ENCODE measurements at regions not wholly inside any gene's neighbourhood (a gene's known extent, or its start where the extent isn't known, plus 50 kb on each side); places are given as distances from the start of the nearest gene placed in this dataset.
"Not testable (repeated sequence)": the region's sequence is repeated elsewhere in the genome, so short reads cannot be mapped to it uniquely, and the experiment has no call there.

- DNase-seq (ENCODE audit: low read depth); H3K4me3 ChIP-seq (ENCODE audit: control insufficient read depth, low read depth, low read length): not testable (repeated sequence)
Observed at GRCh38 chr9:62863867-62864266, 1674.0 kb downstream of the SPATA31A7 start.

- not testable (repeated sequence) for H3K4me3 ChIP-seq (ENCODE audit: control insufficient read depth, low read depth, low read length); DNase-seq (ENCODE audit: low read depth)
Observed at GRCh38 chr9:62864481-62865469, 1674.9 kb downstream of the SPATA31A7 start.

- not testable (repeated sequence) for DNase-seq (ENCODE audit: low read depth); H3K4me3 ChIP-seq (ENCODE audit: control insufficient read depth, low read depth, low read length)
Observed at GRCh38 chr9:62869061-62869460, 1679.2 kb downstream of the SPATA31A7 start.

GRCh38 chr9:62871765-62872164 lies 1681.9 kb downstream of the SPATA31A7 start:
- not testable (repeated sequence) for DNase-seq (ENCODE audit: low read depth); H3K4me3 ChIP-seq (ENCODE audit: control insufficient read depth, low read depth, low read length)

- H3K4me3 ChIP-seq (ENCODE audit: control insufficient read depth, low read depth, low read length); DNase-seq (ENCODE audit: low read depth): not testable (repeated sequence)
Observed at GRCh38 chr9:62874213-62874612, 1684.4 kb downstream of the SPATA31A7 start.

GRCh38 chr9:62874745-62875599 lies 1685.1 kb downstream of the SPATA31A7 start:
- DNase-seq (ENCODE audit: low read depth), result not testable (repeated sequence)

GRCh38 chr9:62877552-62877951 lies 1687.7 kb downstream of the SPATA31A7 start:
- DNase-seq (ENCODE audit: low read depth), result not testable (repeated sequence)

More at GRCh38 chr9:62874745-62875599, 1685.1 kb downstream of the SPATA31A7 start:
- not testable (repeated sequence) for H3K4me3 ChIP-seq (ENCODE audit: control insufficient read depth, low read depth, low read length)

GRCh38 chr9:62877987-62878386 lies 1688.2 kb downstream of the SPATA31A7 start:
- not testable (repeated sequence) for DNase-seq (ENCODE audit: low read depth); H3K4me3 ChIP-seq (ENCODE audit: control insufficient read depth, low read depth, low read length)

More at GRCh38 chr9:62877552-62877951, 1687.7 kb downstream of the SPATA31A7 start:
- not testable (repeated sequence) for H3K4me3 ChIP-seq (ENCODE audit: control insufficient read depth, low read depth, low read length)

GRCh38 chr9:62880453-62880852 lies 1690.6 kb downstream of the SPATA31A7 start:
- DNase-seq (ENCODE audit: low read depth); H3K4me3 ChIP-seq (ENCODE audit: control insufficient read depth, low read depth, low read length): not testable (repeated sequence)

- not testable (repeated sequence) for H3K4me3 ChIP-seq (ENCODE audit: control insufficient read depth, low read depth, low read length)
Observed at GRCh38 chr9:62880971-62881370, 1691.1 kb downstream of the SPATA31A7 start.

GRCh38 chr9:62881811-62882210 lies 1692.0 kb downstream of the SPATA31A7 start:
- not testable (repeated sequence) for H3K4me3 ChIP-seq (ENCODE audit: control insufficient read depth, low read depth, low read length); DNase-seq (ENCODE audit: low read depth)

More at GRCh38 chr9:62880971-62881370, 1691.1 kb downstream of the SPATA31A7 start:
- DNase-seq (ENCODE audit: low read depth), result not testable (repeated sequence)

GRCh38 chr9:62882717-62883116 lies 1692.9 kb downstream of the SPATA31A7 start:
- not testable (repeated sequence) for H3K4me3 ChIP-seq (ENCODE audit: control insufficient read depth, low read depth, low read length); DNase-seq (ENCODE audit: low read depth)

GRCh38 chr9:62896692-62897091 lies 1706.9 kb downstream of the SPATA31A7 start:
- not testable (repeated sequence) for DNase-seq (ENCODE audit: low read depth); H3K4me3 ChIP-seq (ENCODE audit: control insufficient read depth, low read depth, low read length)

GRCh38 chr9:62897411-62898225 lies 1707.8 kb downstream of the SPATA31A7 start:
- not testable (repeated sequence) for DNase-seq (ENCODE audit: low read depth)
- H3K4me3 ChIP-seq (ENCODE audit: control insufficient read depth, low read depth, low read length), result peak overlapping the region; percentile 28

- not testable (repeated sequence) for H3K4me3 ChIP-seq (ENCODE audit: control insufficient read depth, low read depth, low read length); DNase-seq (ENCODE audit: low read depth)
Observed at GRCh38 chr9:62899666-62900065, 1709.8 kb downstream of the SPATA31A7 start.

- not testable (repeated sequence) for DNase-seq (ENCODE audit: low read depth); H3K4me3 ChIP-seq (ENCODE audit: control insufficient read depth, low read depth, low read length)
Observed at GRCh38 chr9:62904061-62904460, 1714.2 kb downstream of the SPATA31A7 start.

GRCh38 chr9:62905722-62906121 lies 1715.9 kb downstream of the SPATA31A7 start:
- not testable (repeated sequence) for H3K4me3 ChIP-seq (ENCODE audit: control insufficient read depth, low read depth, low read length); DNase-seq (ENCODE audit: low read depth)

GRCh38 chr9:62907866-62908265 lies 1718.0 kb downstream of the SPATA31A7 start:
- H3K4me3 ChIP-seq (ENCODE audit: control insufficient read depth, low read depth, low read length); DNase-seq (ENCODE audit: low read depth): not testable (repeated sequence)

Data from AG09309 (cell line).